Activated T-helper 1 cell treated with anti-CD3 and anti-CD28 coated beads, Interleukin-12 subunit alpha, Interleukin-12 subunit beta, Interleukin-2, Interleukin-4 antibody, amounts not matched to agents 30 ng/mL and 10 ng/mL and 1 ng/mL, durations not matched to agents 14 hours and 24 hours and 36 hours (primary cell): ENCODE measurements at regions not wholly inside any gene's neighbourhood (a gene's known extent, or its start where the extent isn't known, plus 50 kb on each side); places are given as distances from the start of the nearest gene placed in this dataset.

Source experiments
- DNase-seq: peaks from one replicate; pipeline ENCODE4 v3.0.0; 2021; ENCODE audit warnings: low spot score
- H3K27ac Mint-ChIP-seq: one replicate; pipeline ENCODE4 v1.8.0; 2021; ENCODE audit warnings: mild to moderate bottlenecking, mixed read lengths
- H3K27me3 Mint-ChIP-seq: one replicate; pipeline ENCODE4 v1.8.0; 2022; ENCODE audit warnings: mild to moderate bottlenecking, moderate library complexity, mixed read lengths; ENCODE audit not compliant: insufficient read depth
- H3K36me3 Mint-ChIP-seq: one replicate; pipeline ENCODE4 v1.8.0; 2021; ENCODE audit warnings: low read depth, mixed read lengths
- H3K4me1 Mint-ChIP-seq: one replicate; pipeline ENCODE4 v1.8.0; 2021; ENCODE audit warnings: low read depth, mixed read lengths
- H3K4me3 Mint-ChIP-seq: one replicate; pipeline ENCODE4 v1.8.0; 2021; ENCODE audit warnings: mild to moderate bottlenecking, moderate library complexity, mixed read lengths
- H3K9me3 Mint-ChIP-seq: one replicate; pipeline ENCODE4 v1.8.0; 2021; ENCODE audit warnings: mixed read lengths
- intact Hi-C: fragments of 100-400 bp; cut with micrococcal nuclease; formaldehyde crosslinking; loops from one replicate; pipeline ENCODE4 v1.15.1; 2024

GRCh38 chr17:54237911-54238515, 415.3 kb downstream of the KIF2B start:
- peaks cover 14% of the 10 kb centered on the region for H3K9me3 Mint-ChIP-seq
- intact Hi-C loops, result no loop called here
- H3K27me3 Mint-ChIP-seq, result no peaks in the 10 kb centered on the region
- H3K4me3 Mint-ChIP-seq, result no peak overlapping the region
- no peaks in the 10 kb centered on the region for H3K4me1 Mint-ChIP-seq
- H3K36me3 Mint-ChIP-seq, result no peaks in the 10 kb centered on the region
- DNase-seq, result no peak
- H3K27ac Mint-ChIP-seq, result no peak overlapping the region

- H3K36me3 Mint-ChIP-seq, result no peaks in the 10 kb centered on the region
- no peaks in the 10 kb centered on the region for H3K4me1 Mint-ChIP-seq
- intact Hi-C loops, result no loop called here
- DNase-seq, result no peak
- no peaks in the 10 kb centered on the region for H3K27me3 Mint-ChIP-seq
- H3K27ac Mint-ChIP-seq, result no peak overlapping the region
- H3K4me3 Mint-ChIP-seq, result no peak overlapping the region
- H3K9me3 Mint-ChIP-seq, result peaks cover 17% of the 10 kb centered on the region
Measured at GRCh38 chr17:54239291-54239690, 416.6 kb downstream of the KIF2B start.

GRCh38 chr17:54255696-54256095, 433.0 kb downstream of the KIF2B start:
- no peaks in the 10 kb centered on the region for H3K4me1 Mint-ChIP-seq
- no peaks in the 10 kb centered on the region for H3K27me3 Mint-ChIP-seq
- H3K27ac Mint-ChIP-seq, result no peak overlapping the region
- peaks cover 7% of the 10 kb centered on the region for H3K9me3 Mint-ChIP-seq
- intact Hi-C loops, result no loop called here
- no peak for DNase-seq
- no peak overlapping the region for H3K4me3 Mint-ChIP-seq
- no peaks in the 10 kb centered on the region for H3K36me3 Mint-ChIP-seq

- DNase-seq, result no peak
- no peaks in the 10 kb centered on the region for H3K27me3 Mint-ChIP-seq
- no peak overlapping the region for H3K27ac Mint-ChIP-seq
- H3K36me3 Mint-ChIP-seq, result no peaks in the 10 kb centered on the region
- intact Hi-C loops, result no loop called here
- H3K9me3 Mint-ChIP-seq, result peaks cover 11% of the 10 kb centered on the region
- no peaks in the 10 kb centered on the region for H3K4me1 Mint-ChIP-seq
- no peak overlapping the region for H3K4me3 Mint-ChIP-seq
Measured at GRCh38 chr17:54256401-54256929, 433.7 kb downstream of the KIF2B start.

GRCh38 chr17:54257440-54257839, 434.7 kb downstream of the KIF2B start:
- Mint-ChIP-seq H3K36me3 (no peaks in the 10 kb centered on the region), H3K27me3 (no peaks in the 10 kb centered on the region), H3K27ac (no peak overlapping the region), H3K4me1 (no peaks in the 10 kb centered on the region), H3K9me3 (peaks cover 16% of the 10 kb centered on the region), H3K4me3 (no peak overlapping the region)
- intact Hi-C loops, result no loop called here
- no peak for DNase-seq

GRCh38 chr17:54259476-54259875, 436.7 kb downstream of the KIF2B start:
- Mint-ChIP-seq H3K4me3 (no peak overlapping the region), H3K36me3 (no peaks in the 10 kb centered on the region), H3K9me3 (peaks cover 23% of the 10 kb centered on the region), H3K27me3 (no peaks in the 10 kb centered on the region), H3K4me1 (no peaks in the 10 kb centered on the region), H3K27ac (no peak overlapping the region)
- intact Hi-C loops, result no loop called here
- no peak for DNase-seq

DNA sequence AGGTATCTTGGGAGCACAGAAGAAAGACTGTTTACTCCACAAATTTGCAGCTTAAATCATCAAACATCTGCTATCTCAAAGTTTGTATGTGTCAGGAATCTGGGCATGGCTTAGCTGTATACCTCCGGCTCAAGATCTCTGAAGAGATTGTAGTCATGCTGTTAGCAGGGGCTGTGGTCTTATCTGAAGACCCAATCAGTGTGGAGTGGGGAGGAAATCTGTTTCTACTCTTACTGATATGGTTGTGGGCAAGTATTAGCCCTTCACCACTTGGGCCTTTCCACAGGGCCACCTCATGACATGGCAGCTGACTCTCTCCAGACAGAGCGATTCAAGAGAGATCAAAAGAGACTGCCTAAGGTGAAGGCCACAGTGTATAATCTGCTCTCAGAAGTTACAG, 438.7 kb downstream of the KIF2B start:
- DNase-seq, result no peak
- intact Hi-C loops, result no loop called here
- Mint-ChIP-seq H3K4me1 (no peaks in the 10 kb centered on the region), H3K27ac (no peak overlapping the region), H3K36me3 (no peaks in the 10 kb centered on the region), H3K9me3 (peaks cover 25% of the 10 kb centered on the region), H3K27me3 (no peaks in the 10 kb centered on the region), H3K4me3 (no peak overlapping the region)

- Mint-ChIP-seq H3K4me3 (no peak overlapping the region), H3K27me3 (no peaks in the 10 kb centered on the region), H3K9me3 (peaks cover 18% of the 10 kb centered on the region), H3K4me1 (no peaks in the 10 kb centered on the region), H3K27ac (no peak overlapping the region), H3K36me3 (no peaks in the 10 kb centered on the region)
- no peak for DNase-seq
- intact Hi-C loops, result no loop called here
Measured at GRCh38 chr17:54269881-54270280, 447.2 kb downstream of the KIF2B start.

GRCh38 chr17:54270499-54270898, 447.8 kb downstream of the KIF2B start:
- intact Hi-C loops, result no loop called here
- Mint-ChIP-seq H3K27ac (no peak overlapping the region), H3K4me3 (no peak overlapping the region), H3K9me3 (peaks cover 18% of the 10 kb centered on the region), H3K36me3 (no peaks in the 10 kb centered on the region), H3K4me1 (no peaks in the 10 kb centered on the region), H3K27me3 (no peaks in the 10 kb centered on the region)
- no peak for DNase-seq

- no peak for DNase-seq
- Mint-ChIP-seq H3K36me3 (no peaks in the 10 kb centered on the region), H3K27me3 (no peaks in the 10 kb centered on the region), H3K4me3 (no peak overlapping the region), H3K4me1 (no peaks in the 10 kb centered on the region), H3K9me3 (no peaks in the 10 kb centered on the region), H3K27ac (no peak overlapping the region)
- intact Hi-C loops, result no loop called here
Measured at GRCh38 chr17:54277868-54278267, 455.1 kb downstream of the KIF2B start.

DNA sequence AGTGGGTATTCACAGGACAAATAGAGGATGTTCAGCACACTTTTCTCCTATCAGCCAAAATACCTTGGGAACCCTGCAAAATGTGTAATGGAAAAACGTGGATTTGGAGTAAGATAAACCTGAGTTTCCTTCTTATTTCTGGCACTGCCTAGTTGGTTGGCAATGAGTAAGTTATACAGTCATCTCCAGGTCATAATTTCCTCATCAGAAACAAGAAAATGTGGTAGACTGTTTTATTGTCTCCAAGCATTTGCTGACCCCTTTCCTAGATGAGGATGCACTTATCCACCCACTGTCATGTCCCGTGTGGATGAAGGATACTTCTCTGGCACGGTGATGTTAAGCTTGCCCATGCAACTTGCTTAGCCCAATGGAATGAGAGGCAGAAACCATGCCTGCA, 458.0 kb downstream of the KIF2B start:
- Mint-ChIP-seq H3K27me3 (no peaks in the 10 kb centered on the region), H3K27ac (no peak overlapping the region), H3K4me1 (no peaks in the 10 kb centered on the region), H3K4me3 (no peak overlapping the region), H3K36me3 (no peaks in the 10 kb centered on the region), H3K9me3 (no peaks in the 10 kb centered on the region)
- no peak for DNase-seq
- intact Hi-C loops, result no loop called here

GRCh38 chr17:54282886-54283285, 460.2 kb downstream of the KIF2B start:
- DNase-seq, result no peak
- intact Hi-C loops, result no loop called here
- Mint-ChIP-seq H3K4me1 (no peaks in the 10 kb centered on the region), H3K27me3 (no peaks in the 10 kb centered on the region), H3K4me3 (no peak overlapping the region), H3K36me3 (no peaks in the 10 kb centered on the region), H3K27ac (no peak overlapping the region), H3K9me3 (no peaks in the 10 kb centered on the region)

DNA sequence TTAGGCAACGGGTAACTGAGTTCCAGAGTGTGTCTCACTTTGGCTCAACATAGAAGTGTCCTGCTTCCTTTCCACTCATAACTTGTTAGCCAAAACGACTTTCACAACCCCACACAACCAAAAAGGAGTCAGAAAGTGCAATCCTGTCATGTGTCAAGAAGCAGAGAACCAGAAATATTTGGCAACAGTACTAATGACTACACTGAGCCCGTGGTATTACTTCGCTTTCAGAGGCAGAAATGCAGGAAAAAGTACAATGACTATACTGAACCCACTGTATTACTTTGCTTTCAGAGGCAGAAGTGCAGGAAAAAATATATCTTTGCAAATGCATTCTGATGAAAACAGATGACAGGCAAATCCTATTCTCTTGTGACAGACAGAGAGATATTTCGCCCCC, 484.6 kb downstream of the KIF2B start:
- no peak overlapping the region for H3K4me3 Mint-ChIP-seq
- DNase-seq, result no peak
- H3K9me3 Mint-ChIP-seq, result no peaks in the 10 kb centered on the region
- H3K27ac Mint-ChIP-seq, result no peak overlapping the region
- H3K27me3 Mint-ChIP-seq, result no peaks in the 10 kb centered on the region
- intact Hi-C loops, result no loop called here
- H3K4me1 Mint-ChIP-seq, result no peaks in the 10 kb centered on the region
- no peaks in the 10 kb centered on the region for H3K36me3 Mint-ChIP-seq

GRCh38 chr17:54324813-54325212, 502.1 kb downstream of the KIF2B start:
- intact Hi-C loops, result no loop called here
- H3K36me3 Mint-ChIP-seq, result no peaks in the 10 kb centered on the region
- DNase-seq, result no peak
- H3K9me3 Mint-ChIP-seq, result peaks cover 30% of the 10 kb centered on the region
- H3K27ac Mint-ChIP-seq, result no peak overlapping the region
- H3K4me1 Mint-ChIP-seq, result no peaks in the 10 kb centered on the region
- H3K4me3 Mint-ChIP-seq, result no peak overlapping the region
- H3K27me3 Mint-ChIP-seq, result no peaks in the 10 kb centered on the region
